ENCODE measurements at regions not wholly inside any gene's neighbourhood (a gene's known extent, or its start where the extent isn't known, plus 50 kb on each side); places are given as distances from the start of the nearest gene placed in this dataset.

- no peak for DNase-seq
Measured at GRCh38 chr7:110084181-110084807, 1006.6 kb upstream of the LRRN3 start.

- no peak for DNase-seq
Measured at GRCh38 chr7:110090110-110090820, 1000.7 kb upstream of the LRRN3 start.

GRCh38 chr7:110095372-110096052 is 995.4 kb upstream of the LRRN3 start:
- no peak for DNase-seq

DNA sequence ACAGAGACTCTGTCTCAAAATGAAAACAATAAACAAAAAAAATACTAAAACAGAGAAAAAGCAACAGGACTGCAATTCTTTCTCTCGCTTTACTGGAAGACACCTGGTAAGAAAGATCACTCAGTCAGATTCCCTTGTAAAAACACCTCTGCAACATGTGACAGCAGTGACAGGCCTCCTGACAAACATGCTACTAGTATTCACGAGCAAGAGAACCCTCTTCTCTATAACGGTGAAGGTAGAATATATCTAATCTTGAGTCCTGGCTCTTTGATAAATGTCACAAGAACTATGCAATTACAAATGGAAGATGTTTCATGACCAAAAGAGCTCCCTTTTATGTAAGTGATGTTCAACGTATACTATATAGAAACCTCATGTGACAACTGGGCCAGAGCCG is 986.7 kb upstream of the LRRN3 start:
- no peak for DNase-seq

- no peak for DNase-seq
Measured at GRCh38 chr7:110105307-110105706, 985.6 kb upstream of the LRRN3 start.

GRCh38 chr7:110105840-110106239 is 985.1 kb upstream of the LRRN3 start:
- no peak for DNase-seq

DNA sequence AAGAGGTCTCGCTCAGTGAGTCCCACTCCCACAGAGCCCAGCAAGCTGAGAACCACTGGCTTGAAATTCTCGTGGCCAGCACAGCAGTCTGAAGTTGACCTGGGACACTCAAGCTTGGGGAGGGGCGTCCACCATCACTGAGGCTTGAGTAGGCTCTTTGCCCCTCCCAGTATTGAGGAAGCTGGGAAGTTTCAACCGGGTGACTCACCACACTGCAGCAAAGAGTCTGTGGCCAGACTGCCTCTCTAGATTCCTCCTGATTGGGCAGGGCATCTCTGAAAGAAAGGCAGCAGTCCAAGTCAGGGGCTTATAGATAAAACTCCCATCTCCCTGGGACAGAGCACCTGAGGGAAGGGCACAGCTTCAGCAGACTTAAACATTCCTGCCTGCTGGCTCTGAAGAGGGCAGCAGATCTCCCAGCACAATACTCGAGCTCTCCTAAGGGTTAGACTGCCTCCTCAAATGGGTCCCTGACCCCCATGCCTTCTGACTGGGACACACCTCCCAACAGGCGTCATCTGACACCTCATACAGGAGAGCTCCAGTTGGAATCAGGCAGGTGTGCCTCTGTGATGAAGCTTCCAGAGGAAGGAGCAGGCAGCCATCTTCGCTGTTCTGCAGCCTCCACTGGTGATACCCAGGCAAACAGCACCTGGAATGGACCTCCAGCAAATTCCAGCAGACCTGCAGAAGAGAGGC is 970.9 kb upstream of the LRRN3 start:
- no peak for DNase-seq

GRCh38 chr7:110129159-110129558 is 961.8 kb upstream of the LRRN3 start:
- no peak for DNase-seq

DNA sequence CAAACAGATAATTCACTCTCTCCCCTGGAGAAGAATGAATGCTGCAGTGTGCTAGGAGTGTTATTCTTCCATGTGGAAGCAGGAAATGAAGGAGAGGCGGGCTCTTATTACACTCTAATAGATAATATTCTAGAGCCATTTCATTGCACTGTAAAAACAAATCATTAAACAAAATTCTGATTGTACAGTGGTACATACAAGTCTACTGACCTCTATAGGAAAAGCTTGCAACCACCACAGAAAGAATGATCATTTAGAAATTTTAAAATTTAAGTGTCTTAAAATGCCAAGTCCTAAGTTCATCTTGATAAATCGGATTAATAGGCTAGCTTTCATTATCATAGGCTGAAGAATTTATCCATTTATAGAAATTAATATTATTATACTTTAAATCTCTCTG is 960.3 kb upstream of the LRRN3 start:
- peak; percentile 25 for DNase-seq

GRCh38 chr7:110131344-110131743 is 959.6 kb upstream of the LRRN3 start:
- DNase-seq, result no peak

GRCh38 chr7:110139056-110139455 is 951.9 kb upstream of the LRRN3 start:
- DNase-seq, result no peak

- no peak for DNase-seq
Measured at GRCh38 chr7:110142939-110143526, 947.9 kb upstream of the LRRN3 start.

- DNase-seq, result no peak
Measured at GRCh38 chr7:110144599-110144998, 946.3 kb upstream of the LRRN3 start.

DNA sequence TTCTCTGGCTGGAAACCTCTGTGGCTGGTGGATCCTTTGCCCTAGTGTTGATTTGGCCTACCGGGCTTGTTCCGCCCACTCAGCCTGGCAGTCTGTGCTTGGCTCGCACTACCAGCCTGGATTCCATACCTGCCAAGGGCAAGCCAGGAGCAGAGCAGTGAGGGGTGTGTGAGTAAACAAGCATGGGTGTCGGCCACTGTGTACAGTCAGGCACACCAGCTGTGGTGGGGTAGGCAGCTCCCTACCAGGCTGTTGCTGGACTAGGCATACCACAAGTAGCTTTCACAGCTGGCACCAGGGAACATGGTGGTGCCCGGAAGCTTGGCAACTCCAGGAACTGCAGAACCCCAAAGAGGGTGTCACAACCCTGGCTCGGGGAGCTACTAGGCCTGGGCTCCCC is 942.9 kb upstream of the LRRN3 start:
- DNase-seq, result no peak

DNA sequence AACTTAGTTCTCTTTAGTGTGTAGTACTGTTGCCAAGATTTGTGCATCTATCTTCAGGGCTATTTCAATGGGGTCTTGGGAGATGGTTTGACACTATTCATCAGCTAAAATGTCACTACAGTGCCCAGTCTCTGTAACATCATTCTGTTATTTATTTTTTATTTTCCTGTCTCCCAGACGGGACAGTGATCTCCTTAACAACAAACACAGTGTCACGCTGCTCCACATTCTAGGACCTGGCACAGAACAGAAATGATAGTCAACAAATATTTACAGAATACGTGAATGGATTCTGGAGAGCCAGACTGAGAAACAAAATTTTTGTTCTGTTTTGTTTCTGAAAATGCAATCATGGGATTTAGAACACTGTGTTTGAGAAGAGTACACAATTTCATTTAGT is 937.7 kb upstream of the LRRN3 start:
- DNase-seq, result no peak

DNA sequence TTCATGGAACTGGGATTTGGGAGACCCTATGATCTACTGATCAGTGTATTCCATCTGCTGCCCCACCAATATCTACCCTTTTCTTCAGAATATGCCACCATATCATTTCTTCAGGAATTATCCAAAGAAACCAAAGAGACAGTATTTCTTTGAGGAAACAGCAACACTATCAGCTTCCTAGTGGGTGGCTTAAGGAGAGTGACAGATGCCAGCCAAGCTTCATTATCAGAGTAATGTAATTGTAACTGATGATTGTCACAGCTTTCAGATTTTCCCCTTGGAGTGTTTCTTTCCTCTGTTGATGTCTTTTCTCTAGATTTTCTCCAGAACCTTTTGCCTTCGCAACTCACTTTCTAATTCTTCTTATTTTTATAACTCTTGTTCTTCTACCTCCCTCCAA is 934.4 kb upstream of the LRRN3 start:
- DNase-seq, result no peak

DNA sequence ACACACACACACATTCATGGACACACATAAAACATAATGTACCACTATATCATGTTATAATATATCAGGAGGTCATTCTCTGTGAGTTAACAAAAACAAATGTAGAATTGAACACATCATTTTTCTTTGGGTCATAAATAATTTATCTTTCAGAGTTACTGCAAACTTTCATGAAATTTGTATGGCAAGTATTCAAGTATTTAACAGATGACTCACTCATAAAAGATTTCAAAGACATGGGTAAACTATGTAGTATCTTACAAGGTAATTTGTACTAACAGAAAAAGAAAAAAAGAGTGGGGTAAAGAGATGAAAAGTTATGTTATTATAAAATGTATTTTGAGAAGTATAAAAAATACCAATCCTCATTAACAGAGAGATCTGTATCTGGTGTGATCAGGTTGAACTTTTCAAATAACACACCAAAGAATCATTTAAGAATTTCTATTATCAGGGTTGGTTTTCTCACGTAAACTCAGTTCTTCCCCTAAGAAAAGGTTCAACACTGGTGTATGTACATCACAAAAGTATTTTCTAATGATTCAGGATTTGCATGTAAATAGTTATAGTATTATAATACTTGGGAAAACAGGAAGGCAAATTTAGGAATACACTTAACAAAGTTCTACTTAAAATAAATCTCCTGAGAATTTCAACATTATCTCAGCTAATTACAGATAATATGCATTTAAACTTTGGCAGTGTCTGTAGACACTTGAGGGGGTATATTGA is 933.1 kb upstream of the LRRN3 start:
- no peak for DNase-seq

GRCh38 chr7:110168010-110168409 is 922.9 kb upstream of the LRRN3 start:
- DNase-seq, result no peak

- no peak for DNase-seq
Measured at GRCh38 chr7:110170841-110171240, 920.1 kb upstream of the LRRN3 start.

DNA sequence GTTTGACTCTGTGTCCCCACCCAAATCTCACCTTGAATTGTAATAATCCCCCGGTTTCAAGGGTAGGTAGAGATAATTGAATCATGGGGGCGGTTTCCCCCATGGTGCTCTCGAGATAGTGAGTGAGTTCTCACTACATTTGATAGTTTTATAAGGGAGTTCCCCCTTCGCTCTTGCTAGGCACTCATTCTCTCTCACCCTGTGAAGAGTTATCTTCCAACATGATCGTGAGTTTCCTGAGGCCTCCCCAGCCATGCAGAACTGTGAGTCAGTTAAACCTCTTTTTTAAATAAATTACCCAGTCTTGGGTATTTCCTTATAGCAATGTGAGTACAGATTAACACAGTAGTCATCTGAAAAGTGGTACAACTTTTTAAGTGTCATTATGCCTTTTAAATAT is 913.5 kb upstream of the LRRN3 start:
- no peak for DNase-seq

DNA sequence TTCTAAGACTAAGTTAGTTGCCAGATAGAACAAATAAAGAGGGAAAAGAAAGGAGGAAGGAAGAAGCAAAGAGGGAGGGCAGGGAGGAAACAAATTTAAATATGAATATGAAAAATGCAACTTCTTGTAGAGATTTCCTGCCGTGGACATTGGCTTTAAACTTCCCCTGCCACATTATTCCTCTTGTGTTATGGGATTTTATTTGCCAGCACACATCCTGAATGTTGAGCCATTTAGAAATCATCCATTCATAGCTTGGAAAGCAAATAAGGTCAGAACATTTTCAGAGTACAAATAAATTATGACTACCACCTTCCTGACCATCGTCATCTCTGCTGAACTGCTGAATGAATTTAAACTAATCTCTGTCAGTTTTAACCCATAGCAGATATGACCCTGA is 911.9 kb upstream of the LRRN3 start:
- DNase-seq, result no peak

- DNase-seq, result no peak
Measured at GRCh38 chr7:110181768-110182167, 909.2 kb upstream of the LRRN3 start.

GRCh38 chr7:110186334-110186733 is 904.6 kb upstream of the LRRN3 start:
- no peak for DNase-seq
